ENCODE measurements at regions not wholly inside any gene's neighbourhood (a gene's known extent, or its start where the extent isn't known, plus 50 kb on each side); places are given as distances from the start of the nearest gene placed in this dataset.

DNA sequence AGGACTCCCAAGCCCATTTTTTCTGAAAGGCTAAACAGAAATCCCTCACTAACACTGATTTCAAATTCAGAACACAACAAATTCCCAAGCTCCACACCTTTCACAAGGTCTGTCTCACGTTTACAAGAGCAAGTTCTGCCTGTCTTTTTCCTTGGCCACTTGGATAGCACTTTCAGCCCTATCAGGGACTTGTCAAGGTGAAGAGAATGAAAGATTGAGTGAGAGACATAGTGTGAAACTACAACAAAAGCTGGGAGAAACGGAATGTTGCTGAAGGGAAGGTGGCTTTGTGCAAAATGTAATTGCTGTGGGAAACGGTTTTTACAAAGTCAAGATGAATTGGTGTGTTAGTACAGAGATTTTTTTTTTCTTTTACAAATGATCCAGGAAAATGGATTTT lies 89.4 kb upstream of the GATA6 start:
- Histone ChIP-seq H3K27ac (replicated peaks) (no peak overlapping the region), H3K4me3 (replicated peaks; ENCODE audit: insufficient read depth, low read length) (no peak overlapping the region), H3K27me3 (ENCODE audit: insufficient read depth, poor library complexity, severe bottlenecking) (peaks cover 7% of the 10 kb centered on the region)
- DNase-seq (ENCODE audit: low read depth in 1 of 2, low spot score in 1 of 2) = no peak
- no peak for TF ChIP-seq GABPA (IDR thresholded peaks at IDR 0.05; ENCODE audit: low read depth)
- TF ChIP-seq POLR2AphosphoS5 (IDR thresholded peaks at IDR 0.05; ENCODE audit: low read depth) = no peak
- no peak for TF ChIP-seq CTCF (IDR thresholded peaks at IDR 0.05; ENCODE audit: insufficient read depth, low read length)
- TF ChIP-seq SPI1 (IDR thresholded peaks at IDR 0.05; ENCODE audit: borderline replicate concordance, low read depth) = no peak
- TF ChIP-seq REST (IDR thresholded peaks at IDR 0.05; ENCODE audit: insufficient replicate concordance, low read depth) = no peak

- Histone ChIP-seq H3K27ac (replicated peaks) (no peak overlapping the region), H3K4me3 (replicated peaks; ENCODE audit: insufficient read depth, low read length) (no peak overlapping the region), H3K27me3 (ENCODE audit: insufficient read depth, poor library complexity, severe bottlenecking) (peaks cover 4% of the 10 kb centered on the region)
- TF ChIP-seq SPI1 (IDR thresholded peaks at IDR 0.05; ENCODE audit: borderline replicate concordance, low read depth) = no peak
- TF ChIP-seq POLR2AphosphoS5 (IDR thresholded peaks at IDR 0.05; ENCODE audit: low read depth) = no peak
- TF ChIP-seq GABPA (IDR thresholded peaks at IDR 0.05; ENCODE audit: low read depth) = no peak
- no peak for TF ChIP-seq CTCF (IDR thresholded peaks at IDR 0.05; ENCODE audit: insufficient read depth, low read length)
- TF ChIP-seq REST (IDR thresholded peaks at IDR 0.05; ENCODE audit: insufficient replicate concordance, low read depth) = no peak
- no peak for DNase-seq (ENCODE audit: low read depth in 1 of 2, low spot score in 1 of 2)
These were observed 87.0 kb upstream of the GATA6 start for GRCh38 chr18:22082408-22082807.

GRCh38 chr18:22084547-22084946 lies 84.8 kb upstream of the GATA6 start:
- no peak for TF ChIP-seq REST (IDR thresholded peaks at IDR 0.05; ENCODE audit: insufficient replicate concordance, low read depth)
- Histone ChIP-seq H3K27me3 (ENCODE audit: insufficient read depth, poor library complexity, severe bottlenecking) (peaks cover 4% of the 10 kb centered on the region), H3K27ac (replicated peaks) (no peak overlapping the region), H3K4me3 (replicated peaks; ENCODE audit: insufficient read depth, low read length) (no peak overlapping the region)
- no peak for DNase-seq (ENCODE audit: low read depth in 1 of 2, low spot score in 1 of 2)

GRCh38 chr18:22086973-22087372 lies 82.4 kb upstream of the GATA6 start:
- DNase-seq (ENCODE audit: low read depth in 1 of 2, low spot score in 1 of 2) = no peak
- Histone ChIP-seq H3K27ac (replicated peaks) (no peak overlapping the region), H3K4me3 (replicated peaks; ENCODE audit: insufficient read depth, low read length) (no peak overlapping the region), H3K27me3 (ENCODE audit: insufficient read depth, poor library complexity, severe bottlenecking) (no peaks in the 10 kb centered on the region)
- TF ChIP-seq GABPA (IDR thresholded peaks at IDR 0.05; ENCODE audit: low read depth) = no peak
- TF ChIP-seq REST (IDR thresholded peaks at IDR 0.05; ENCODE audit: insufficient replicate concordance, low read depth) = no peak
- no peak for TF ChIP-seq POLR2AphosphoS5 (IDR thresholded peaks at IDR 0.05; ENCODE audit: low read depth)
- no peak for TF ChIP-seq SPI1 (IDR thresholded peaks at IDR 0.05; ENCODE audit: borderline replicate concordance, low read depth)

Data from HL-60 (cell line).